GM23338 (cell line): ENCODE measurements at regions not wholly inside any gene's neighbourhood (a gene's known extent, or its start where the extent isn't known, plus 50 kb on each side); places are given as distances from the start of the nearest gene placed in this dataset.

ENCODE experiments used
- ATAC-seq: fragments of 200-7000 bp; cut with Tn5 transposase; 3 replicates; pipeline ENCODE4 v1.9.1; 2020
- DNase-seq: peaks from one replicate; pipeline ENCODE4 v3.0.0-alpha.2; 2015; ENCODE audit warnings: low spot score
- H2AFZ ChIP-seq: fragments of 200-600 bp; sonication (generic); 2 replicates; pipeline ENCODE4 v1.8.0; 2016; ENCODE audit warnings: antibody characterized with exemption, mild to moderate bottlenecking, moderate library complexity
- H3F3A ChIP-seq: fragments of 200-600 bp; sonication (generic); replicated peaks from 2 replicates; pipeline ENCODE4 v1.8.0; 2017; ENCODE audit warnings: antibody characterized with exemption, mixed run types, low read depth
- H3K27ac ChIP-seq: fragments of 200-600 bp; sonication (generic); 2 replicates; pipeline ENCODE4 v1.6.1; 2016; ENCODE audit warnings: low read depth
- H3K27me3 ChIP-seq: fragments of 200-600 bp; sonication (generic); 2 replicates; pipeline ENCODE4 v1.8.0; 2016; ENCODE audit warnings: mild to moderate bottlenecking, mixed run types, moderate library complexity; ENCODE audit not compliant: insufficient read depth
- H3K36me3 ChIP-seq: fragments of 200-600 bp; sonication (generic); 2 replicates; pipeline ENCODE4 v1.8.0; 2016; ENCODE audit warnings: mild to moderate bottlenecking; ENCODE audit not compliant: insufficient read depth
- H3K4me1 ChIP-seq: fragments of 200-600 bp; sonication (generic); 2 replicates; pipeline ENCODE4 v1.8.0; 2016; ENCODE audit warnings: mild to moderate bottlenecking, moderate library complexity; ENCODE audit not compliant: insufficient read depth
- H3K4me2 ChIP-seq: fragments of 200-600 bp; sonication (generic); 2 replicates; pipeline ENCODE4 v1.7.1; 2017; ENCODE audit warnings: mixed run types
- H3K4me3 ChIP-seq: fragments of 200-600 bp; sonication (generic); 2 replicates; pipeline ENCODE4 v1.6.1; 2016; ENCODE audit warnings: mixed run types
- H3K79me2 ChIP-seq: fragments of 200-600 bp; sonication (generic); replicated peaks from 2 replicates; pipeline ENCODE4 v1.8.0; 2017; ENCODE audit warnings: mild to moderate bottlenecking; ENCODE audit not compliant: insufficient read depth
- H3K9me2 ChIP-seq: fragments of 200-600 bp; sonication (generic); 2 replicates; pipeline ENCODE4 v1.8.0; 2017; ENCODE audit not compliant: insufficient read depth
- H4K20me1 ChIP-seq: fragments of 200-600 bp; sonication (generic); replicated peaks from 2 replicates; pipeline ENCODE4 v1.8.0; 2017; ENCODE audit warnings: mild to moderate bottlenecking; ENCODE audit not compliant: insufficient read depth
- H3K27ac Mint-ChIP-seq: 2 replicates; pipeline ENCODE4 v1.8.0; 2020; ENCODE audit warnings: inconsistent platforms, mild to moderate bottlenecking, moderate library complexity, mixed read lengths
- H3K27me3 Mint-ChIP-seq: 3 replicates; pipeline ENCODE4 v1.8.0; 2022; ENCODE audit warnings: low read depth, mild to moderate bottlenecking, moderate library complexity, mixed read lengths, inconsistent platforms; ENCODE audit not compliant: insufficient read depth, poor library complexity
- H3K36me3 Mint-ChIP-seq: 3 replicates; pipeline ENCODE4 v1.8.0; 2021; ENCODE audit warnings: low read depth, mild to moderate bottlenecking, inconsistent platforms, moderate library complexity, mixed read lengths
- H3K4me1 Mint-ChIP-seq: 3 replicates; pipeline ENCODE4 v1.8.0; 2020; ENCODE audit warnings: mild to moderate bottlenecking, inconsistent platforms, mixed read lengths
- H3K4me3 Mint-ChIP-seq: 3 replicates; pipeline ENCODE4 v1.8.0; 2021; ENCODE audit warnings: moderate library complexity, mild to moderate bottlenecking, inconsistent platforms, mixed read lengths
- H3K9me3 Mint-ChIP-seq: 3 replicates; pipeline ENCODE4 v1.8.0; 2020; ENCODE audit warnings: moderate library complexity, mild to moderate bottlenecking, inconsistent platforms, mixed read lengths
- ETS1 ChIP-seq: IDR thresholded peaks from 2 replicates; pipeline ENCODE4 v1.6.1; 2016; ENCODE audit warnings: antibody characterized with exemption
- NANOG ChIP-seq: IDR thresholded peaks from 2 replicates; pipeline ENCODE4 v1.6.1; 2016; ENCODE audit warnings: antibody characterized with exemption, borderline replicate concordance
- POLR2AphosphoS5 ChIP-seq: IDR thresholded peaks from 2 replicates; pipeline ENCODE4 v1.6.1; 2016; ENCODE audit warnings: antibody characterized with exemption, low read depth
- ZNF331 ChIP-seq: fragments of 250-450 bp; sonication (Bioruptor Pico); IDR thresholded peaks from 2 replicates; pipeline ENCODE4 v1.5.0; 2020; ENCODE audit warnings: low read depth, mild to moderate bottlenecking, moderate library complexity
- TF ChIP-seq, protein P1 (sequence below): fragments of 250-450 bp; sonication (Bioruptor Pico); IDR thresholded peaks from 2 replicates; pipeline ENCODE4 v1.5.0; 2020; ENCODE audit warnings: mild to moderate bottlenecking, moderate library complexity

DNA sequence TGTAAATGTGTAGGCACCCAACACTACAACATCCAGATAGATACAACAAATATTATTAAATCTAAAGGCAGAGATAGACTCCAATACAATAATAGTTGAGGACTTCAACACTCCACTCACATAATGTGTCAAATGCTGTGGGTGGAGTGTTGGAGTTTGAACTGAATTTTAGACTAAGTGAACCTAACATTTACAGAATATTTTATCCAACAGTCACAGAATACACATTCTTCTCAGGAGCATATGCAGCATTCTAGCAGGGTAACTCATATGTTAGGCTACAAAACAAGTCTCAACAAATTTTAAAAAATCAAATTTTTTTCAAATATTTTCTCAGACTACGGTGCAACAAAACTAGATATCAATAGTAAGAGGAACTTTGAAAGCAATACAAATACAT is 648.7 kb upstream of the CDH18 start (continued):
- TF ChIP-seq, protein P1, sequence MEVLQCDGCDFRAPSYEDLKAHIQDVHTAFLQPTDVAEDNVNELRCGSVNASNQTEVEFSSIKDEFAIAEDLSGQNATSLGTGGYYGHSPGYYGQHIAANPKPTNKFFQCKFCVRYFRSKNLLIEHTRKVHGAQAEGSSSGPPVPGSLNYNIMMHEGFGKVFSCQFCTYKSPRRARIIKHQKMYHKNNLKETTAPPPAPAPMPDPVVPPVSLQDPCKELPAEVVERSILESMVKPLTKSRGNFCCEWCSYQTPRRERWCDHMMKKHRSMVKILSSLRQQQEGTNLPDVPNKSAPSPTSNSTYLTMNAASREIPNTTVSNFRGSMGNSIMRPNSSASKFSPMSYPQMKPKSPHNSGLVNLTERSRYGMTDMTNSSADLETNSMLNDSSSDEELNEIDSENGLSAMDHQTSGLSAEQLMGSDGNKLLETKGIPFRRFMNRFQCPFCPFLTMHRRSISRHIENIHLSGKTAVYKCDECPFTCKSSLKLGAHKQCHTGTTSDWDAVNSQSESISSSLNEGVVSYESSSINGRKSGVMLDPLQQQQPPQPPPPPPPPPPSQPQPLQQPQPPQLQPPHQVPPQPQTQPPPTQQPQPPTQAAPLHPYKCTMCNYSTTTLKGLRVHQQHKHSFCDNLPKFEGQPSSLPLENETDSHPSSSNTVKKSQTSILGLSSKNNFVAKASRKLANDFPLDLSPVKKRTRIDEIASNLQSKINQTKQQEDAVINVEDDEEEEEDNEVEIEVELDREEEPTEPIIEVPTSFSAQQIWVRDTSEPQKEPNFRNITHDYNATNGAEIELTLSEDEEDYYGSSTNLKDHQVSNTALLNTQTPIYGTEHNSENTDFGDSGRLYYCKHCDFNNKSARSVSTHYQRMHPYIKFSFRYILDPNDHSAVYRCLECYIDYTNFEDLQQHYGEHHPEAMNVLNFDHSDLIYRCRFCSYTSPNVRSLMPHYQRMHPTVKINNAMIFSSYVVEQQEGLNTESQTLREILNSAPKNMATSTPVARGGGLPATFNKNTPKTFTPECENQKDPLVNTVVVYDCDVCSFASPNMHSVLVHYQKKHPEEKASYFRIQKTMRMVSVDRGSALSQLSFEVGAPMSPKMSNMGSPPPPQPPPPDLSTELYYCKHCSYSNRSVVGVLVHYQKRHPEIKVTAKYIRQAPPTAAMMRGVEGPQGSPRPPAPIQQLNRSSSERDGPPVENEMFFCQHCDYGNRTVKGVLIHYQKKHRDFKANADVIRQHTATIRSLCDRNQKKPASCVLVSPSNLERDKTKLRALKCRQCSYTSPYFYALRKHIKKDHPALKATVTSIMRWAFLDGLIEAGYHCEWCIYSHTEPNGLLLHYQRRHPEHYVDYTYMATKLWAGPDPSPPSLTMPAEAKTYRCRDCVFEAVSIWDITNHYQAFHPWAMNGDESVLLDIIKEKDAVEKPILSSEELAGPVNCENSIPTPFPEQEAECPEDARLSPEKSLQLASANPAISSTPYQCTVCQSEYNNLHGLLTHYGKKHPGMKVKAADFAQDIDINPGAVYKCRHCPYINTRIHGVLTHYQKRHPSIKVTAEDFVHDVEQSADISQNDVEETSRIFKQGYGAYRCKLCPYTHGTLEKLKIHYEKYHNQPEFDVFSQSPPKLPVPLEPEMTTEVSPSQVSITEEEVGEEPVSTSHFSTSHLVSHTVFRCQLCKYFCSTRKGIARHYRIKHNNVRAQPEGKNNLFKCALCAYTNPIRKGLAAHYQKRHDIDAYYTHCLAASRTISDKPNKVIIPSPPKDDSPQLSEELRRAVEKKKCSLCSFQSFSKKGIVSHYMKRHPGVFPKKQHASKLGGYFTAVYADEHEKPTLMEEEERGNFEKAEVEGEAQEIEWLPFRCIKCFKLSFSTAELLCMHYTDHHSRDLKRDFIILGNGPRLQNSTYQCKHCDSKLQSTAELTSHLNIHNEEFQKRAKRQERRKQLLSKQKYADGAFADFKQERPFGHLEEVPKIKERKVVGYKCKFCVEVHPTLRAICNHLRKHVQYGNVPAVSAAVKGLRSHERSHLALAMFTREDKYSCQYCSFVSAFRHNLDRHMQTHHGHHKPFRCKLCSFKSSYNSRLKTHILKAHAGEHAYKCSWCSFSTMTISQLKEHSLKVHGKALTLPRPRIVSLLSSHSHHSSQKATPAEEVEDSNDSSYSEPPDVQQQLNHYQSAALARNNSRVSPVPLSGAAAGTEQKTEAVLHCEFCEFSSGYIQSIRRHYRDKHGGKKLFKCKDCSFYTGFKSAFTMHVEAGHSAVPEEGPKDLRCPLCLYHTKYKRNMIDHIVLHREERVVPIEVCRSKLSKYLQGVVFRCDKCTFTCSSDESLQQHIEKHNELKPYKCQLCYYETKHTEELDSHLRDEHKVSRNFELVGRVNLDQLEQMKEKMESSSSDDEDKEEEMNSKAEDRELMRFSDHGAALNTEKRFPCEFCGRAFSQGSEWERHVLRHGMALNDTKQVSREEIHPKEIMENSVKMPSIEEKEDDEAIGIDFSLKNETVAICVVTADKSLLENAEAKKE = no peak
- no peak for TF ChIP-seq ZNF331
- no peak for TF ChIP-seq NANOG
- no peak for TF ChIP-seq POLR2AphosphoS5

- peaks cover 6% of the 10 kb centered on the region for H3K4me1 Mint-ChIP-seq
- H3K27ac ChIP-seq = no peak overlapping the region
- ATAC-seq (no peak), DNase-seq (no peak)
- no peak overlapping the region for H3K4me3 ChIP-seq
- no peaks in the 10 kb centered on the region for H3K27me3 Mint-ChIP-seq
- H3F3A ChIP-seq = no peaks in the 10 kb centered on the region
- H3K4me3 Mint-ChIP-seq = no peak overlapping the region
- no peak overlapping the region for H2AFZ ChIP-seq
- H3K27ac Mint-ChIP-seq = no peak overlapping the region
- H3K9me3 Mint-ChIP-seq = no peaks in the 10 kb centered on the region
- H3K4me2 ChIP-seq = no peak overlapping the region
- no peaks in the 10 kb centered on the region for H3K79me2 ChIP-seq
- H3K4me1 ChIP-seq = no peaks in the 10 kb centered on the region
- TF ChIP-seq, protein P1 = no peak
- no peak for TF ChIP-seq ZNF331
- TF ChIP-seq ETS1 = no peak
- no peaks in the 10 kb centered on the region for H3K27me3 ChIP-seq
- no peaks in the 10 kb centered on the region for H4K20me1 ChIP-seq
- H3K36me3 Mint-ChIP-seq = peaks cover 6% of the 10 kb centered on the region; the same call in 1 of the 3 replicates
- H3K36me3 ChIP-seq = no peaks in the 10 kb centered on the region
- H3K9me2 ChIP-seq = no peaks in the 10 kb centered on the region; the same call in 1 of the 2 replicates
Measured at GRCh38 chr5:20619591-20619990, 631.6 kb upstream of the CDH18 start.
